ENCODE measurements at regions not wholly inside any gene's neighbourhood (a gene's known extent, or its start where the extent isn't known, plus 50 kb on each side); places are given as distances from the start of the nearest gene placed in this dataset.

- DNase-seq = no peak
Observed at GRCh38 chr12:75974323-75975187, 57.0 kb downstream of the PHLDA1 start.

GRCh38 chr12:75971253-75971652, 60.3 kb downstream of the PHLDA1 start:
- no peak for DNase-seq

GRCh38 chr12:75970310-75970709, 61.3 kb downstream of the PHLDA1 start:
- no peak for DNase-seq

GRCh38 chr12:75969768-75970167, 61.8 kb downstream of the PHLDA1 start:
- DNase-seq = peak in 1 of 2 donors; percentile 17

GRCh38 chr12:75965661-75966060, 65.9 kb downstream of the PHLDA1 start:
- DNase-seq = no peak

GRCh38 chr12:75964150-75964549, 67.4 kb downstream of the PHLDA1 start:
- peak in 1 of 2 donors; percentile 13 for DNase-seq

GRCh38 chr12:75961878-75962277, 69.7 kb downstream of the PHLDA1 start:
- DNase-seq = no peak

- DNase-seq = no peak
Observed at GRCh38 chr12:75960954-75961661, 70.5 kb downstream of the PHLDA1 start.

- DNase-seq = no peak
Observed at GRCh38 chr12:75960086-75960910, 71.3 kb downstream of the PHLDA1 start.

- no peak for DNase-seq
Observed at GRCh38 chr12:75959506-75959905, 72.1 kb downstream of the PHLDA1 start.

- no peak for DNase-seq
Observed at GRCh38 chr12:75959060-75959459, 72.5 kb downstream of the PHLDA1 start.

GRCh38 chr12:75955251-75955650, 76.3 kb downstream of the PHLDA1 start:
- DNase-seq = no peak

GRCh38 chr12:75954749-75955148, 76.8 kb downstream of the PHLDA1 start:
- DNase-seq = no peak

- DNase-seq = no peak
Observed at GRCh38 chr12:75954041-75954440, 77.5 kb downstream of the PHLDA1 start.

GRCh38 chr12:75953312-75953906, 78.2 kb downstream of the PHLDA1 start:
- no peak for DNase-seq

GRCh38 chr12:75951399-75952278, 79.9 kb downstream of the PHLDA1 start:
- DNase-seq = no peak

- no peak for DNase-seq
Observed at GRCh38 chr12:75947156-75947723, 84.3 kb downstream of the PHLDA1 start.

GRCh38 chr12:75945581-75945980, 86.0 kb downstream of the PHLDA1 start:
- no peak for DNase-seq

GRCh38 chr12:75944905-75945432, 86.6 kb downstream of the PHLDA1 start:
- DNase-seq = no peak

- DNase-seq = peak; percentile 11 to 28
Observed at GRCh38 chr12:75944097-75944904, 87.3 kb downstream of the PHLDA1 start.
